Stomach (tissue), 4 donors: ENCODE measurements at regions not wholly inside any gene's neighbourhood (a gene's known extent, or its start where the extent isn't known, plus 50 kb on each side); places are given as distances from the start of the nearest gene placed in this dataset.

ENCODE experiments used
- CTCF ChIP-seq, 7 experiments: fragments of 450-650 bp in 4 of 7; fragments of 200-600 bp in 3 of 7; sonication (generic) in 3 of 7; IDR thresholded peaks; one replicate each; pipeline ENCODE4 v1.5.1; 2016 to 2019; ENCODE audit warnings: antibody characterized with exemption in 7 of 7, control low read depth in 2 of 7, mild to moderate bottlenecking in 1 of 7
- EP300 ChIP-seq: sonication (generic); formaldehyde crosslinking; IDR thresholded peaks from one replicate; pipeline ENCODE4 v1.6.1; 2017; ENCODE audit warnings: antibody characterized with exemption
- POLR2A ChIP-seq, 4 donors: fragments of 450-650 bp; IDR thresholded peaks; one replicate each; pipeline ENCODE4 v1.6.1; 2016; ENCODE audit warnings: antibody characterized with exemption in 4 of 4, control low read depth in 2 of 4, mild to moderate bottlenecking in 1 of 4, moderate library complexity in 1 of 4

- TF ChIP-seq POLR2A (IDR thresholded peaks at IDR 0.05) (no peak), CTCF (IDR thresholded peaks at IDR 0.05) (no peak), EP300 (no peak)
Measured at GRCh38 chr13:47647001-47647400, 354.1 kb downstream of the SUCLA2 start.
